Epithelial cell of proximal tubule (primary cell): ENCODE measurements at regions not wholly inside any gene's neighbourhood (a gene's known extent, or its start where the extent isn't known, plus 50 kb on each side); places are given as distances from the start of the nearest gene placed in this dataset.

Experiments used
- DNase-seq: peaks from one replicate; pipeline ENCODE4 v3.0.0-alpha.2; 2011; ENCODE audit warnings: low read depth
- H3K4me3 ChIP-seq: 2 replicates; pipeline ENCODE4 v1.5.1; 2011; ENCODE audit warnings: low read depth, mild to moderate bottlenecking, low read length
- CTCF ChIP-seq: conservative IDR thresholded peaks from 2 replicates; pipeline ENCODE4 v1.5.1; 2012; ENCODE audit warnings: low read depth, mild to moderate bottlenecking, low read length

GRCh38 chr2:226508683-226509082, 290.9 kb downstream of the IRS1 start:
- TF ChIP-seq CTCF: no peak
- DNase-seq: no peak

GRCh38 chr2:226508005-226508404, 291.6 kb downstream of the IRS1 start:
- TF ChIP-seq CTCF: no peak
- no peak overlapping the region for H3K4me3 ChIP-seq
- no peak for DNase-seq

More at GRCh38 chr2:226508683-226509082, 290.9 kb downstream of the IRS1 start:
- no peak overlapping the region for H3K4me3 ChIP-seq

- TF ChIP-seq CTCF: no peak
- no peak overlapping the region for H3K4me3 ChIP-seq
- no peak for DNase-seq
These were observed 302.3 kb downstream of the IRS1 start for GRCh38 chr2:226497146-226497909.

GRCh38 chr2:226496273-226496550, 303.4 kb downstream of the IRS1 start:
- no peak for TF ChIP-seq CTCF
- H3K4me3 ChIP-seq: no peak overlapping the region
- DNase-seq: no peak

GRCh38 chr2:226495466-226496272, 304.0 kb downstream of the IRS1 start:
- no peak overlapping the region for H3K4me3 ChIP-seq
- no peak for DNase-seq
- TF ChIP-seq CTCF: no peak

GRCh38 chr2:226491112-226491511, 308.5 kb downstream of the IRS1 start:
- TF ChIP-seq CTCF: no peak
- no peak for DNase-seq
- H3K4me3 ChIP-seq: no peak overlapping the region
